GM21528 (cell line): ENCODE measurements at regions not wholly inside any gene's neighbourhood (a gene's known extent, or its start where the extent isn't known, plus 50 kb on each side); places are given as distances from the start of the nearest gene placed in this dataset.
A peak's percentile ranks its signal among the peaks of the same experiment; 100 is the strongest.

ENCODE experiments used
- ATAC-seq: cut with Tn5 transposase; IDR thresholded peaks from one replicate; pipeline ENCODE4 v1.9.1; 2021; ENCODE audit warnings: mild to moderate bottlenecking, moderate library complexity; ENCODE audit not compliant: unreplicated experiment, low FRiP score

- no peak for ATAC-seq
Observed at GRCh38 chr1:106843518-106843917, 213.0 kb upstream of the PRMT6 start.

- ATAC-seq = peak; percentile 95
Observed at GRCh38 chr1:106846656-106847055, 209.8 kb upstream of the PRMT6 start.

GRCh38 chr1:106861110-106861509 lies 195.4 kb upstream of the PRMT6 start:
- no peak for ATAC-seq

- no peak for ATAC-seq
Observed at GRCh38 chr1:106868828-106869227, 187.6 kb upstream of the PRMT6 start.

- ATAC-seq = peak; percentile 59
Observed at GRCh38 chr1:106875622-106876021, 180.9 kb upstream of the PRMT6 start.

GRCh38 chr1:106876384-106876783 lies 180.1 kb upstream of the PRMT6 start:
- no peak for ATAC-seq

- no peak for ATAC-seq
Observed at GRCh38 chr1:106879538-106879937, 176.9 kb upstream of the PRMT6 start.

GRCh38 chr1:106880226-106880625 lies 176.2 kb upstream of the PRMT6 start:
- ATAC-seq = no peak

GRCh38 chr1:106883208-106883607 lies 173.3 kb upstream of the PRMT6 start:
- no peak for ATAC-seq

- no peak for ATAC-seq
Observed at GRCh38 chr1:106889059-106889458, 167.4 kb upstream of the PRMT6 start.

GRCh38 chr1:106889583-106889982 lies 166.9 kb upstream of the PRMT6 start:
- ATAC-seq = no peak

- ATAC-seq = no peak
Observed at GRCh38 chr1:106897976-106898375, 158.5 kb upstream of the PRMT6 start.

GRCh38 chr1:106899644-106900043 lies 156.8 kb upstream of the PRMT6 start:
- ATAC-seq = no peak

- ATAC-seq = peak; percentile 100
Observed at GRCh38 chr1:106907795-106908194, 148.7 kb upstream of the PRMT6 start.

- no peak for ATAC-seq
Observed at GRCh38 chr1:106908689-106909088, 147.8 kb upstream of the PRMT6 start.

GRCh38 chr1:106910798-106911197 lies 145.7 kb upstream of the PRMT6 start:
- no peak for ATAC-seq

GRCh38 chr1:106912131-106912530 lies 144.3 kb upstream of the PRMT6 start:
- ATAC-seq = no peak

- no peak for ATAC-seq
Observed at GRCh38 chr1:106921186-106921585, 135.3 kb upstream of the PRMT6 start.

GRCh38 chr1:106924360-106924759 lies 132.1 kb upstream of the PRMT6 start:
- ATAC-seq = no peak

- no peak for ATAC-seq
Observed at GRCh38 chr1:106925750-106926149, 130.7 kb upstream of the PRMT6 start.

- no peak for ATAC-seq
Observed at GRCh38 chr1:106926803-106927582, 129.5 kb upstream of the PRMT6 start.

GRCh38 chr1:106937104-106937503 lies 119.4 kb upstream of the PRMT6 start:
- ATAC-seq = no peak

- ATAC-seq = no peak
Observed at GRCh38 chr1:106944721-106945120, 111.8 kb upstream of the PRMT6 start.
